HepG2 (cell line): ENCODE measurements at regions not wholly inside any gene's neighbourhood (a gene's known extent, or its start where the extent isn't known, plus 50 kb on each side); places are given as distances from the start of the nearest gene placed in this dataset.

ENCODE experiments used
- ATAC-seq: fragments of 200-7000 bp; cut with Tn5 transposase; 3 replicates; pipeline ENCODE4 v1.9.1; 2020; ENCODE audit warnings: mild to moderate bottlenecking, moderate library complexity
- BruUV-seq: library from RNA; stranded (reverse); fragments of 400-500 nt; replicated peaks from 2 replicates; lab custom pipeline; 2021; lab: Mats Ljungman, UMichigan
- CTCF ChIA-PET: fragments of 300-600 bp; formaldehyde crosslinking; extraction: SDS; loops from one replicate; lab custom pipeline; 2021; ENCODE audit warnings: low total read pairs, inconsistent platforms, low intra/inter-chr PET ratio; lab: Yijun Ruan, JAX
- POLR2A ChIA-PET: fragments of 350-600 bp; sonication (Branson Sonifier 250); formaldehyde crosslinking; loops from one replicate; lab custom pipeline; 2020; ENCODE audit warnings: antibody characterized with exemption, inconsistent platforms; lab: Yijun Ruan, JAX
- DNase-seq: peaks from one replicate; pipeline ENCODE4 v3.0.0-alpha.2; 2015; ENCODE audit warnings: low spot score
- FAIRE-seq: peaks from 3 replicates; lab custom pipeline; 2011; peaks lifted over from hg19 to GRCh38; lab: Jason Lieb, UNC
- H2AFZ ChIP-seq: one replicate; pipeline ENCODE4 v1.6.1; 2011; ENCODE audit warnings: low read length, inconsistent platforms
- H3K27ac ChIP-seq: fragments of 300-600 bp; 3 replicates; pipeline ENCODE4 v1.8.0; 2011; ENCODE audit warnings: mixed run types, mild to moderate bottlenecking, mixed read lengths, low read length, inconsistent platforms; ENCODE audit not compliant: insufficient read depth; ENCODE audit errors: extremely low read length
- H3K27me3 ChIP-seq, 2 experiments: fragments of 200-600 bp in 1 of 2; 2 replicates in 1 of 2; 3 replicates in 1 of 2; pipeline versions ENCODE4 v1.6.0 to v1.8.0; 2011; ENCODE audit warnings: low read length in 2 of 2, mild to moderate bottlenecking in 2 of 2, moderate library complexity in 2 of 2, inconsistent platforms in 1 of 2; ENCODE audit not compliant: insufficient read depth in 2 of 2, control insufficient read depth in 1 of 2
- H3K36me3 ChIP-seq, 2 experiments: fragments of 200-600 bp in 1 of 2; replicated peaks in 1 of 2; 2 replicates in 1 of 2; 3 replicates in 1 of 2; pipeline versions ENCODE4 v1.5.1 to v1.8.0; 2011; ENCODE audit warnings: low read length in 2 of 2, inconsistent platforms in 1 of 2; ENCODE audit not compliant: insufficient read depth in 2 of 2, control insufficient read depth in 1 of 2
- H3K4me1 ChIP-seq: 2 replicates; pipeline ENCODE4 v1.5.1; 2012; ENCODE audit warnings: low read length, inconsistent platforms; ENCODE audit not compliant: insufficient read depth
- H3K4me2 ChIP-seq: 2 replicates; pipeline ENCODE4 v1.6.0; 2011; ENCODE audit warnings: low read depth, low read length, inconsistent platforms
- H3K4me3 ChIP-seq, 3 experiments: fragments of 200-600 bp in 1 of 3; sonication (generic), shearing (Covaris generic) in 1 of 3; replicated peaks in 1 of 3; 2 replicates each; pipeline ENCODE4 v1.5.1; 2011 to 2016; ENCODE audit warnings: low read length in 3 of 3, inconsistent platforms in 2 of 3, low read depth in 2 of 3, mild to moderate bottlenecking in 2 of 3, control low read depth in 1 of 3, mixed read lengths in 1 of 3; ENCODE audit not compliant: insufficient read depth in 1 of 3
- H3K79me2 ChIP-seq: one replicate; pipeline ENCODE4 v1.6.1; 2011; ENCODE audit warnings: low read length, inconsistent platforms; ENCODE audit not compliant: insufficient read depth
- H3K9ac ChIP-seq: 2 replicates; pipeline ENCODE4 v1.6.0; 2011; ENCODE audit warnings: mild to moderate bottlenecking, low read depth, low read length, inconsistent platforms; ENCODE audit not compliant: insufficient read depth
- H3K9me3 ChIP-seq: 2 replicates; pipeline ENCODE4 v1.5.1; 2012; ENCODE audit warnings: mild to moderate bottlenecking, low read length
- H4K20me1 ChIP-seq: 2 replicates; pipeline ENCODE4 v1.6.0; 2011; ENCODE audit warnings: inconsistent platforms, mild to moderate bottlenecking, low read length, moderate library complexity; ENCODE audit not compliant: insufficient read depth
- GRHL1 ChIP-seq: sonication (generic); formaldehyde crosslinking; conservative IDR thresholded peaks from 2 replicates; pipeline ENCODE4 v1.8.0; 2022; ENCODE audit warnings: missing genetic modification reagents
- HHEX ChIP-seq: IDR thresholded peaks from 2 replicates; pipeline ENCODE4 v1.6.1; 2016; ENCODE audit warnings: control low read depth
- JUNB ChIP-seq: sonication (generic); formaldehyde crosslinking; IDR thresholded peaks from 2 replicates; pipeline ENCODE4 v1.8.0; 2022; ENCODE audit warnings: missing genetic modification reagents, mild to moderate bottlenecking, borderline replicate concordance
- KLF13 ChIP-seq: sonication (generic); formaldehyde crosslinking; IDR thresholded peaks from 2 replicates; pipeline ENCODE4 v1.4.0; 2020; ENCODE audit warnings: mild to moderate bottlenecking, missing genetic modification reagents
- MAFG ChIP-seq: sonication (generic); formaldehyde crosslinking; IDR thresholded peaks from 2 replicates; pipeline ENCODE4 v1.5.1; 2020; ENCODE audit warnings: mild to moderate bottlenecking, missing genetic modification reagents
- MZF1 ChIP-seq: sonication (generic); formaldehyde crosslinking; IDR thresholded peaks from 2 replicates; pipeline ENCODE4 v1.8.1; 2023; ENCODE audit warnings: mild to moderate bottlenecking, missing genetic modification reagents, borderline replicate concordance
- NFE2 ChIP-seq: sonication (generic); formaldehyde crosslinking; IDR thresholded peaks from 2 replicates; pipeline ENCODE4 v1.4.0; 2020; ENCODE audit warnings: missing genetic modification reagents
- PLSCR1 ChIP-seq: sonication (generic); formaldehyde crosslinking; IDR thresholded peaks from 2 replicates; pipeline ENCODE4 v1.5.0; 2020; ENCODE audit warnings: missing genetic modification reagents, mild to moderate bottlenecking, borderline replicate concordance
- POGZ ChIP-seq: sonication (generic); formaldehyde crosslinking; IDR thresholded peaks from 2 replicates; pipeline ENCODE4 v1.4.0; 2020; ENCODE audit warnings: mild to moderate bottlenecking, missing genetic modification reagents
- RFX5 ChIP-seq: IDR thresholded peaks from 2 replicates; pipeline ENCODE4 v1.6.1; 2011; ENCODE audit warnings: low read depth, low read length, improper control_type of control experiment
- SNRNP70 ChIP-seq: fragments of 200-400 bp; formaldehyde crosslinking; IDR thresholded peaks from 2 replicates; pipeline ENCODE4 v1.6.1; 2017; ENCODE audit warnings: mild to moderate bottlenecking, low read depth, low read length, moderate library complexity
- ZBTB8A ChIP-seq: sonication (generic); formaldehyde crosslinking; IDR thresholded peaks from 2 replicates; pipeline ENCODE4 v1.4.0; 2020; ENCODE audit warnings: mild to moderate bottlenecking, low read depth, missing genetic modification reagents, borderline replicate concordance
- ZNF33B ChIP-seq: sonication (generic); formaldehyde crosslinking; IDR thresholded peaks from 2 replicates; pipeline ENCODE4 v1.5.1; 2020; ENCODE audit warnings: mild to moderate bottlenecking, missing genetic modification reagents
- ZNF432 ChIP-seq: sonication (generic); formaldehyde crosslinking; IDR thresholded peaks from 2 replicates; pipeline ENCODE4 v1.5.0; 2020; ENCODE audit warnings: missing genetic modification reagents, mild to moderate bottlenecking, borderline replicate concordance
- ZNF766 ChIP-seq: sonication (generic); formaldehyde crosslinking; IDR thresholded peaks from 2 replicates; pipeline ENCODE4 v1.5.0; 2020; ENCODE audit warnings: missing genetic modification reagents, borderline replicate concordance
- ZSCAN9 ChIP-seq: IDR thresholded peaks from 2 replicates; pipeline ENCODE4 v1.6.1; 2016; ENCODE audit warnings: borderline replicate concordance
- WGBS: methylation state at CpG from one replicate; pipeline ENCODE4 v1.1.6; 2017; ENCODE audit warnings: low lambda C conversion rate; 5-methylcytosine and 5-hydroxymethylcytosine counted together
- in situ Hi-C: cut with HindIII; loops from 2 replicates; pipeline ENCODE4 v1.10.0; 2017; ENCODE audit warnings: low pct_unique_long_range_greater_than_20kb; ENCODE audit not compliant: extremely low pct_ligation_motif_present
- intact Hi-C: fragments of 100-400 bp; cut with micrococcal nuclease; formaldehyde crosslinking; loops from one replicate; pipeline ENCODE4 v1.10.0; 2022; ENCODE audit not compliant: unreplicated experiment
- TF ChIP-seq, protein P1 (sequence below): sonication (generic); formaldehyde crosslinking; IDR thresholded peaks from 2 replicates; pipeline ENCODE4 v1.4.0; 2020; ENCODE audit warnings: low read depth, missing genetic modification reagents
- TF ChIP-seq, protein P2 (sequence below): sonication (generic); formaldehyde crosslinking; IDR thresholded peaks from 2 replicates; pipeline ENCODE4 v1.8.0; 2022; ENCODE audit warnings: mild to moderate bottlenecking, missing genetic modification reagents

GRCh38 chr3:34703053-34703452, 904.6 kb downstream of the PDCD6IP start (continued):
- TF ChIP-seq ZNF33B (CRISPR knock-in tag): no peak
- no peak for TF ChIP-seq MAFG (CRISPR knock-in tag)
- no peak for TF ChIP-seq RFX5
- no peak for TF ChIP-seq NFE2 (CRISPR knock-in tag)
- no peak for TF ChIP-seq ZSCAN9
- TF ChIP-seq, protein P1, sequence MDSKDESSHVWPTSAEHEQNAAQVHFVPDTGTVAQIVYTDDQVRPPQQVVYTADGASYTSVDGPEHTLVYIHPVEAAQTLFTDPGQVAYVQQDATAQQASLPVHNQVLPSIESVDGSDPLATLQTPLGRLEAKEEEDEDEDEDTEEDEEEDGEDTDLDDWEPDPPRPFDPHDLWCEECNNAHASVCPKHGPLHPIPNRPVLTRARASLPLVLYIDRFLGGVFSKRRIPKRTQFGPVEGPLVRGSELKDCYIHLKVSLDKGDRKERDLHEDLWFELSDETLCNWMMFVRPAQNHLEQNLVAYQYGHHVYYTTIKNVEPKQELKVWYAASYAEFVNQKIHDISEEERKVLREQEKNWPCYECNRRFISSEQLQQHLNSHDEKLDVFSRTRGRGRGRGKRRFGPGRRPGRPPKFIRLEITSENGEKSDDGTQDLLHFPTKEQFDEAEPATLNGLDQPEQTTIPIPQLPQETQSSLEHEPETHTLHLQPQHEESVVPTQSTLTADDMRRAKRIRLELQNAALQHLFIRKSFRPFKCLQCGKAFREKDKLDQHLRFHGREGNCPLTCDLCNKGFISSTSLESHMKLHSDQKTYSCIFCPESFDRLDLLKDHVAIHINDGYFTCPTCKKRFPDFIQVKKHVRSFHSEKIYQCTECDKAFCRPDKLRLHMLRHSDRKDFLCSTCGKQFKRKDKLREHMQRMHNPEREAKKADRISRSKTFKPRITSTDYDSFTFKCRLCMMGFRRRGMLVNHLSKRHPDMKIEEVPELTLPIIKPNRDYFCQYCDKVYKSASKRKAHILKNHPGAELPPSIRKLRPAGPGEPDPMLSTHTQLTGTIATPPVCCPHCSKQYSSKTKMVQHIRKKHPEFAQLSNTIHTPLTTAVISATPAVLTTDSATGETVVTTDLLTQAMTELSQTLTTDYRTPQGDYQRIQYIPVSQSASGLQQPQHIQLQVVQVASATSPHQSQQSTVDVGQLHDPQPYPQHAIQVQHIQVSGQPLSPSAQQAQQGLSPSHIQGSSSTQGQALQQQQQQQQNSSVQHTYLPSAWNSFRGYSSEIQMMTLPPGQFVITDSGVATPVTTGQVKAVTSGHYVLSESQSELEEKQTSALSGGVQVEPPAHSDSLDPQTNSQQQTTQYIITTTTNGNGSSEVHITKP (CRISPR knock-in tag): no peak
- no peak for TF ChIP-seq PLSCR1 (CRISPR knock-in tag)
- no peak for TF ChIP-seq JUNB
- no peak for TF ChIP-seq MZF1
- TF ChIP-seq, all 625 proteins: peak for 0

GRCh38 chr3:34724916-34725499, 914.3 kb upstream of the ARPP21 start:
- in situ Hi-C loops: no loop called here
- Histone ChIP-seq H4K20me1 (no peaks in the 10 kb centered on the region), H3K9ac (no peak overlapping the region), H3K4me2 (no peak overlapping the region), H3K9me3 (peaks cover 49% of the 10 kb centered on the region), H3K4me1 (no peaks in the 10 kb centered on the region), H3K4me3 (no peak overlapping the region), H3K27ac (no peak overlapping the region), H2AFZ (no peak overlapping the region), H3K79me2 (no peaks in the 10 kb centered on the region), H3K36me3 (no peaks in the 10 kb centered on the region), H3K27me3 (no peaks in the 10 kb centered on the region)
- BruUV-seq: no TSS peak
- DNase-seq: no peak
- POLR2A ChIA-PET: no interaction called here
- intact Hi-C loops: no loop called here
- WGBS: 2% methylated on average over 3 of the region's 3 CpGs
- no peak for FAIRE-seq
- CTCF ChIA-PET: no interaction called here
- ATAC-seq: no peak
- TF ChIP-seq, protein P2, sequence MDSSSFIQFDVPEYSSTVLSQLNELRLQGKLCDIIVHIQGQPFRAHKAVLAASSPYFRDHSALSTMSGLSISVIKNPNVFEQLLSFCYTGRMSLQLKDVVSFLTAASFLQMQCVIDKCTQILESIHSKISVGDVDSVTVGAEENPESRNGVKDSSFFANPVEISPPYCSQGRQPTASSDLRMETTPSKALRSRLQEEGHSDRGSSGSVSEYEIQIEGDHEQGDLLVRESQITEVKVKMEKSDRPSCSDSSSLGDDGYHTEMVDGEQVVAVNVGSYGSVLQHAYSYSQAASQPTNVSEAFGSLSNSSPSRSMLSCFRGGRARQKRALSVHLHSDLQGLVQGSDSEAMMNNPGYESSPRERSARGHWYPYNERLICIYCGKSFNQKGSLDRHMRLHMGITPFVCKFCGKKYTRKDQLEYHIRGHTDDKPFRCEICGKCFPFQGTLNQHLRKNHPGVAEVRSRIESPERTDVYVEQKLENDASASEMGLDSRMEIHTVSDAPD (CRISPR knock-in tag): no peak
- TF ChIP-seq HHEX (CRISPR knock-in tag) (no peak), POGZ (no peak), KLF13 (CRISPR knock-in tag) (no peak), GRHL1 (CRISPR knock-in tag) (no peak), ZNF766 (CRISPR knock-in tag) (no peak), ZBTB8A (CRISPR knock-in tag) (no peak), SNRNP70 (no peak), ZNF432 (CRISPR knock-in tag) (no peak)
